Peyer's patch (tissue), 4 donors: ENCODE measurements at regions not wholly inside any gene's neighbourhood (a gene's known extent, or its start where the extent isn't known, plus 50 kb on each side); places are given as distances from the start of the nearest gene placed in this dataset.

Experiments
- DNase-seq, 3 donors: peaks; one replicate each; pipeline ENCODE4 v3.0.0-alpha.2; 2017 to 2019
- H3K27ac ChIP-seq, 4 donors: fragments of 200-600 bp; sonication (generic); one replicate each; pipeline ENCODE4 v1.5.1; 2016 to 2019
- H3K27me3 ChIP-seq, 2 donors: fragments of 200-600 bp; sonication (generic); one replicate each; pipeline ENCODE4 v1.5.1; 2019
- H3K36me3 ChIP-seq, 3 donors: fragments of 200-600 bp; sonication (generic); one replicate each; pipeline ENCODE4 v1.5.1; 2016 to 2019
- H3K4me1 ChIP-seq, 4 donors: fragments of 200-600 bp; sonication (generic); one replicate each; pipeline ENCODE4 v1.5.1; 2016 to 2019
- H3K4me3 ChIP-seq, 4 donors: fragments of 200-600 bp; sonication (generic); 1 replicate in 3 of 4; 2 replicates in 1 of 4; pipeline ENCODE4 v1.5.1; 2016 to 2019; ENCODE audit warnings: mild to moderate bottlenecking in 1 of 4
- H3K9me3 ChIP-seq, 4 donors: fragments of 200-600 bp; sonication (generic); one replicate each; pipeline ENCODE4 v1.5.1; 2016 to 2019; ENCODE audit warnings: mild to moderate bottlenecking in 1 of 4
- POLR2A ChIP-seq, 2 donors: fragments of 450-650 bp; IDR thresholded peaks; one replicate each; pipeline ENCODE4 v1.5.1; 2017; ENCODE audit warnings: antibody characterized with exemption in 2 of 2, mild to moderate bottlenecking in 2 of 2, moderate library complexity in 2 of 2
- TF ChIP-seq, protein P1 (sequence below), 6 experiments: fragments of 450-650 bp in 4 of 6; fragments of 200-600 bp in 2 of 6; sonication (generic) in 1 of 6; IDR thresholded peaks; one replicate each; pipeline ENCODE4 v1.5.1; 2017 to 2019; ENCODE audit warnings: antibody characterized with exemption in 6 of 6, mild to moderate bottlenecking in 3 of 6, moderate library complexity in 1 of 6

DNA sequence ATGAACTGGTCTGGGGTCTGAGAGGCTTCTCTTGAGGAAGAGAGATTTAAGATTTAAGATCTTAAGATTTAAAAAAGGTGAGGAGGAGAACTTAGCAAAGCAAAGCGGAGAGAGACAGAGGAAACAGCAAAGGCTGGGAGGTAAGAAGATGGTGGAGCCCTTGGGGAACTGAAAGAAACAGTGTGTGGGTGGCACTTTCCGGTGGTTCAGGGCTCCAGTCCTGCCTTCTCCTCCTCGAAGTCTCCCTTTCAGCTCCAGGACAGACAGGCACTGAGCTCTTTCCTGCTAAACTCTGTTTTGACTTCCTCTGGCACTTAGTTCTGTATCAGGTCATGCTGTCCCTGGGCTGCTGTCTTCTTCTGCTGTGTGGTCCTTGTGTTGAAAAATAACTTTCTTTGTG, 298.7 kb upstream of the SRRM4 start:
- no peaks in the 10 kb centered on the region for H3K4me1 ChIP-seq
- no peak for DNase-seq
- H3K27ac ChIP-seq: no peak overlapping the region
- H3K27me3 ChIP-seq: no peaks in the 10 kb centered on the region
- TF ChIP-seq, protein P1, sequence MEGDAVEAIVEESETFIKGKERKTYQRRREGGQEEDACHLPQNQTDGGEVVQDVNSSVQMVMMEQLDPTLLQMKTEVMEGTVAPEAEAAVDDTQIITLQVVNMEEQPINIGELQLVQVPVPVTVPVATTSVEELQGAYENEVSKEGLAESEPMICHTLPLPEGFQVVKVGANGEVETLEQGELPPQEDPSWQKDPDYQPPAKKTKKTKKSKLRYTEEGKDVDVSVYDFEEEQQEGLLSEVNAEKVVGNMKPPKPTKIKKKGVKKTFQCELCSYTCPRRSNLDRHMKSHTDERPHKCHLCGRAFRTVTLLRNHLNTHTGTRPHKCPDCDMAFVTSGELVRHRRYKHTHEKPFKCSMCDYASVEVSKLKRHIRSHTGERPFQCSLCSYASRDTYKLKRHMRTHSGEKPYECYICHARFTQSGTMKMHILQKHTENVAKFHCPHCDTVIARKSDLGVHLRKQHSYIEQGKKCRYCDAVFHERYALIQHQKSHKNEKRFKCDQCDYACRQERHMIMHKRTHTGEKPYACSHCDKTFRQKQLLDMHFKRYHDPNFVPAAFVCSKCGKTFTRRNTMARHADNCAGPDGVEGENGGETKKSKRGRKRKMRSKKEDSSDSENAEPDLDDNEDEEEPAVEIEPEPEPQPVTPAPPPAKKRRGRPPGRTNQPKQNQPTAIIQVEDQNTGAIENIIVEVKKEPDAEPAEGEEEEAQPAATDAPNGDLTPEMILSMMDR (IDR thresholded peaks at IDR 0.05): no peak
- TF ChIP-seq POLR2A (IDR thresholded peaks at IDR 0.05): no peak
- no peaks in the 10 kb centered on the region for H3K36me3 ChIP-seq
- no peak overlapping the region for H3K4me3 ChIP-seq
- no peaks in the 10 kb centered on the region for H3K9me3 ChIP-seq

DNA sequence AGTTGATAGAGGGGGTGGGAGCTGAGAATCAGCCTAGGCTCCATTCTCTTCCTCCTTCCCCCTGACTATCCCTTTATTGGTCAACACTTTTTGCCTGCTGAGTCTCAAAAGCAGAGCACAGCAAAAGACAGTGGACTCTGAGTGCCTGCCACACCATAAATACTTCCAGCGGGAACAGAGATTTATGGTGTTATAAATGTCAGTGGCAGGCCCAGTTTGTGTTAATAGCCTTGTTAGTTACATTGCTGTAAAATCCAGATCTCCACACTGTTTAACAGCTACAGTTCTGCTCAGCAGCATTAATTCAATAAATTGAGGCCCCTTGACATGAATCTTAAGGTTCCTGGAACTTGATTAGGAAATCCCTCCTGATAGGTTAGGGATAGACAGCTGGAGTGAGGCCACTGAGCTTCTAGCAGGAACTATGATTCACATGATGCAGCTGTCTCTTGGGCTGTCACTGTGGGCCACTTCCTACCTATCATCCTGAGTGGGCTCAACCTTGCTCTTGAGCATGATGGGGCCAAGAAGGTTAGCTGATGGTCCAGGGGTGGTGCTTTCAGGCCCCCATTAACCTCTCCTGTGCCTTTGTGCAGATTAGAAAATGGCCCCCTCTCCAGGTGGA, 295.2 kb upstream of the SRRM4 start:
- H3K27ac ChIP-seq: no peak overlapping the region
- TF ChIP-seq POLR2A (IDR thresholded peaks at IDR 0.05): no peak
- TF ChIP-seq, protein P1 (IDR thresholded peaks at IDR 0.05): no peak

DNA sequence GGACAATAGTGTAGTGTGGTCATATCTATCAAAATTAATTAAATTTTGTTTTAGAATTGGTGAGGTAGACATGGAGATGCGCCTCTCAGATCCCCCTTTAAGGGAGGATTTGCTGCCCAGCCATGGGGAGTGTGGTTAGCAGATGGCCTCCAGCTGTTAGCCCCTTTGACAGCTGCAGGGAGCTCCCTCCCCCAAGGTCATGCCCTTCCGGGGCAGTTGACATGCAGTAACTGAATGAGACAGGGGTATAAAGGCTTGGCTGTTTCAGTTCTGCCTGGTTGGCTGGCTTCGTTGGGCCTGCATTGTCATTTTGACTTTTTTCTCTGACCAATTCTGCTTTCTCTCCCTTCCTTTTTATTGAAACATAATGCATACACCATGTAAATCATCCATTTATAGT, 291.5 kb upstream of the SRRM4 start:
- Histone ChIP-seq H3K36me3 (no peaks in the 10 kb centered on the region), H3K4me1 (no peaks in the 10 kb centered on the region), H3K27ac (no peak overlapping the region), H3K4me3 (no peak overlapping the region), H3K27me3 (no peaks in the 10 kb centered on the region), H3K9me3 (no peaks in the 10 kb centered on the region)
- DNase-seq: no peak
- TF ChIP-seq, protein P1 (IDR thresholded peaks at IDR 0.05): no peak
- no peak for TF ChIP-seq POLR2A (IDR thresholded peaks at IDR 0.05)

More for the DNA sequence above, 295.2 kb upstream of the SRRM4 start:
- no peak overlapping the region for H3K4me3 ChIP-seq
- H3K27me3 ChIP-seq: no peaks in the 10 kb centered on the region
- no peaks in the 10 kb centered on the region for H3K9me3 ChIP-seq
- H3K36me3 ChIP-seq: no peaks in the 10 kb centered on the region
- no peaks in the 10 kb centered on the region for H3K4me1 ChIP-seq
- DNase-seq: no peak

DNA sequence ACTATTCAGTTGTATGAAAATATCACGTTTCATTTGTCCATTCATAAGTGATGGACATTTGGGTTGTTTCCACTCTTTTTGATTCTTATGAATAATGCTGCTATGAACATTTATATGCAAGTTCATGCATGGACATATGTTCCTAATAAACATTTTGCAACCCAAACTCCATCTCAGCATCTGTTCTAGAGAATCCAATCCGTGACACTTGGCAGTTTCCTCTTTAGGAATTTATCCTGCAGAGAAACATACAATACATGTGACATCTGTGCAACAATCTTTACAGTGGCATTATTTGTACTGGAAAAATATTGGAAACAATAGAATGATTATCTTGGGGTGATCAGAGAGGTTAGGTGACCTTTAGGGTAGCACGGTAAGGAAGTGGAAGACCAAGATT, 290.8 kb upstream of the SRRM4 start:
- Histone ChIP-seq H3K9me3 (no peaks in the 10 kb centered on the region), H3K36me3 (no peaks in the 10 kb centered on the region), H3K4me3 (no peak overlapping the region), H3K27ac (no peak overlapping the region), H3K27me3 (no peaks in the 10 kb centered on the region), H3K4me1 (no peaks in the 10 kb centered on the region)
- DNase-seq: no peak
- TF ChIP-seq POLR2A (IDR thresholded peaks at IDR 0.05): no peak
- TF ChIP-seq, protein P1 (IDR thresholded peaks at IDR 0.05): no peak

DNA sequence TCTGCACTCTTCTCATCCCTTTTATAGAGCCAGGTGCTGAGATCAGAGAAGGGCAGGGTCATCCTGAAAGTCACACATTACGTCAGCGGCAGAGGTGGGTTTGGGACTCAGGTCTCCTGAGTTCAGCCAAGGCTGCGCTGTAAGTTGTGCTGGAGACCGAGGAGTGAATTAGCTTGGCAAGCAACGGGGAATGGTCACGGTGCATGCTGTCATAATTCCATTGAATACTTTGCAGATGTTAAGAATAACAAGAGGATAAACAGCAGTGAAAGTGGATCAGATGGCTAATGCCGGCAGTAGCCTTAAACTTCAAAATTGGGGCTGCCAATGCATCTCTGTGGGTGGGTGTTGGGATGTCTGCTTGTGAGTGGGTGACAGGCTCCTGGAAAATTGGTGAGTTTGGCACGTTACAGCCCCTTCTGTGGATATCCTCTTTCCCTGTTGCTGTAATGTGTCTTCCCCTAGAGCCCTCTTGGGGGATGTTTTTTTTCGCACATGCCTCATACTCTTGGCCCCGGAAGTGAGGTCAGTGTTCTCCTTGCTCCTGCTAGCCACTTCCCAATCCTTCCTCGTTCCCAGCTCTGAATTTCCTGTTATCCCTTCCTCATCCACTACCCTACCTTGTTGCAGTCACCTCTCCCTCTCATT, 287.1 kb upstream of the SRRM4 start:
- Histone ChIP-seq H3K4me1 (no peaks in the 10 kb centered on the region), H3K9me3 (no peaks in the 10 kb centered on the region), H3K4me3 (no peak overlapping the region), H3K27me3 (no peaks in the 10 kb centered on the region), H3K27ac (no peak overlapping the region), H3K36me3 (no peaks in the 10 kb centered on the region)
- no peak for DNase-seq
- no peak for TF ChIP-seq POLR2A (IDR thresholded peaks at IDR 0.05)
- TF ChIP-seq, protein P1 (IDR thresholded peaks at IDR 0.05): no peak
